ENCODE measurements at regions not wholly inside any gene's neighbourhood (a gene's known extent, or its start where the extent isn't known, plus 50 kb on each side); places are given as distances from the start of the nearest gene placed in this dataset.

GRCh38 chr11:86726118-86726753 is 53.8 kb upstream of the ME3 start:
- FAIRE-seq, result no peak

- FAIRE-seq, result no peak
Measured at GRCh38 chr11:86724137-86724536, 51.7 kb upstream of the ME3 start.

GRCh38 chr11:86723281-86723680 is 50.9 kb upstream of the ME3 start:
- no peak for FAIRE-seq

DNA sequence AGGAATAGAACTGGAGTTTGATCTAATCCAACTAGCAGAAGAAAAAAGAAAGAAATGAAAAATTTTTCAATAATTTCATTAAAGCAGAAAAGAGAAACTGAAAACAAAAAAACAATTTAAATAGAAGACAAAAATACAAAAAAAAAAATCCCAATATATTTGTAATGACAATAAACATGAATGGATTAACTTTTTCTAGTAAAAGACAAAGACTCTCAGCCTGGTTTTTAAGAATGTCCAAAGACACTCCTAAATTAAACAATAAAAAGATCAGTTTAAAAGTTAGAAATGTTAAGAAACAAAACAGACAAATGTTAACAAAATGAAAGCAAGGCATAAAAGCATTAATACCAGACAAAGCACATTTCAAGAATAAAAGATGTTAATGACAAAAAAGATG is 50.3 kb upstream of the ME3 start:
- FAIRE-seq, result peak; percentile 66
